Activated T-cell treated with anti-CD3 and anti-CD28 coated beads, Interleukin-2, amount 50 U/mL, for 24 hours (primary cell): ENCODE measurements at regions not wholly inside any gene's neighbourhood (a gene's known extent, or its start where the extent isn't known, plus 50 kb on each side); places are given as distances from the start of the nearest gene placed in this dataset.
A peak's percentile ranks its signal among the peaks of the same experiment; 100 is the strongest.

Source experiments
- DNase-seq: peaks from one replicate; pipeline ENCODE4 v3.0.0-alpha.2; 2020
- H3K27ac Mint-ChIP-seq: 2 replicates; pipeline ENCODE4 v1.8.0; 2020; ENCODE audit warnings: mild to moderate bottlenecking, mixed read lengths
- H3K27me3 Mint-ChIP-seq: 2 replicates; pipeline ENCODE4 v1.8.0; 2020; ENCODE audit warnings: mixed read lengths
- H3K36me3 Mint-ChIP-seq: 2 replicates; pipeline ENCODE4 v1.8.0; 2020; ENCODE audit warnings: low read depth, mixed read lengths
- H3K4me1 Mint-ChIP-seq: 2 replicates; pipeline ENCODE4 v1.8.0; 2020; ENCODE audit warnings: low read depth, mixed read lengths
- H3K4me3 Mint-ChIP-seq: 2 replicates; pipeline ENCODE4 v1.8.0; 2020; ENCODE audit warnings: mild to moderate bottlenecking, moderate library complexity, mixed read lengths
- H3K9me3 Mint-ChIP-seq: 2 replicates; pipeline ENCODE4 v1.8.0; 2020; ENCODE audit warnings: mixed read lengths

- Mint-ChIP-seq H3K4me1 (no peaks in the 10 kb centered on the region), H3K4me3 (no peak overlapping the region), H3K27me3 (no peaks in the 10 kb centered on the region), H3K36me3 (no peaks in the 10 kb centered on the region), H3K27ac (no peak overlapping the region), H3K9me3 (no peaks in the 10 kb centered on the region)
- DNase-seq, result no peak
Observed at GRCh38 chr10:78284381-78284780, 250.7 kb downstream of the RPS24 start.

- no peaks in the 10 kb centered on the region for H3K9me3 Mint-ChIP-seq
- H3K27me3 Mint-ChIP-seq, result no peaks in the 10 kb centered on the region
Observed at GRCh38 chr10:78285226-78285625, 251.6 kb downstream of the RPS24 start.

GRCh38 chr10:78286186-78286585 is 252.5 kb downstream of the RPS24 start:
- no peak for DNase-seq
- no peak overlapping the region for H3K4me3 Mint-ChIP-seq
- no peaks in the 10 kb centered on the region for H3K9me3 Mint-ChIP-seq
- H3K36me3 Mint-ChIP-seq, result no peaks in the 10 kb centered on the region
- H3K4me1 Mint-ChIP-seq, result no peaks in the 10 kb centered on the region
- no peak overlapping the region for H3K27ac Mint-ChIP-seq
- H3K27me3 Mint-ChIP-seq, result no peaks in the 10 kb centered on the region

More at GRCh38 chr10:78285226-78285625, 251.6 kb downstream of the RPS24 start:
- no peaks in the 10 kb centered on the region for H3K36me3 Mint-ChIP-seq
- no peak overlapping the region for H3K4me3 Mint-ChIP-seq
- no peak for DNase-seq
- no peaks in the 10 kb centered on the region for H3K4me1 Mint-ChIP-seq
- no peak overlapping the region for H3K27ac Mint-ChIP-seq

GRCh38 chr10:78286668-78287067 is 253.0 kb downstream of the RPS24 start:
- no peaks in the 10 kb centered on the region for H3K27me3 Mint-ChIP-seq
- DNase-seq, result no peak
- no peak overlapping the region for H3K4me3 Mint-ChIP-seq
- H3K4me1 Mint-ChIP-seq, result no peaks in the 10 kb centered on the region
- H3K27ac Mint-ChIP-seq, result no peak overlapping the region
- no peaks in the 10 kb centered on the region for H3K36me3 Mint-ChIP-seq
- H3K9me3 Mint-ChIP-seq, result no peaks in the 10 kb centered on the region

GRCh38 chr10:78287618-78288017 is 254.0 kb downstream of the RPS24 start:
- DNase-seq, result no peak
- H3K36me3 Mint-ChIP-seq, result no peaks in the 10 kb centered on the region
- no peak overlapping the region for H3K27ac Mint-ChIP-seq
- H3K4me3 Mint-ChIP-seq, result no peak overlapping the region
- H3K9me3 Mint-ChIP-seq, result no peaks in the 10 kb centered on the region
- H3K4me1 Mint-ChIP-seq, result no peaks in the 10 kb centered on the region
- no peaks in the 10 kb centered on the region for H3K27me3 Mint-ChIP-seq

GRCh38 chr10:78288663-78289062 is 255.0 kb downstream of the RPS24 start:
- Mint-ChIP-seq H3K4me3 (no peak overlapping the region), H3K27me3 (no peaks in the 10 kb centered on the region), H3K4me1 (no peaks in the 10 kb centered on the region), H3K36me3 (no peaks in the 10 kb centered on the region), H3K27ac (no peak overlapping the region), H3K9me3 (no peaks in the 10 kb centered on the region)
- DNase-seq, result no peak

- no peaks in the 10 kb centered on the region for H3K4me1 Mint-ChIP-seq
- no peaks in the 10 kb centered on the region for H3K9me3 Mint-ChIP-seq
- no peaks in the 10 kb centered on the region for H3K27me3 Mint-ChIP-seq
- no peak for DNase-seq
- H3K4me3 Mint-ChIP-seq, result no peak overlapping the region
- no peak overlapping the region for H3K27ac Mint-ChIP-seq
- no peaks in the 10 kb centered on the region for H3K36me3 Mint-ChIP-seq
Observed at GRCh38 chr10:78290131-78290750, 256.6 kb downstream of the RPS24 start.

- Mint-ChIP-seq H3K9me3 (no peaks in the 10 kb centered on the region), H3K27me3 (no peaks in the 10 kb centered on the region), H3K4me1 (no peaks in the 10 kb centered on the region), H3K4me3 (no peak overlapping the region), H3K36me3 (no peaks in the 10 kb centered on the region), H3K27ac (no peak overlapping the region)
- DNase-seq, result no peak
Observed at GRCh38 chr10:78291722-78292121, 258.1 kb downstream of the RPS24 start.

- Mint-ChIP-seq H3K9me3 (no peaks in the 10 kb centered on the region), H3K27me3 (no peaks in the 10 kb centered on the region), H3K4me1 (no peaks in the 10 kb centered on the region), H3K36me3 (no peaks in the 10 kb centered on the region), H3K27ac (peak overlapping the region; percentile 38), H3K4me3 (no peak overlapping the region)
- DNase-seq, result no peak
Observed at GRCh38 chr10:78292250-78292981, 258.8 kb downstream of the RPS24 start.

GRCh38 chr10:78292982-78293865 is 259.6 kb downstream of the RPS24 start:
- no peaks in the 10 kb centered on the region for H3K36me3 Mint-ChIP-seq
- no peak overlapping the region for H3K27ac Mint-ChIP-seq
- no peaks in the 10 kb centered on the region for H3K4me1 Mint-ChIP-seq
- H3K4me3 Mint-ChIP-seq, result no peak overlapping the region
- H3K27me3 Mint-ChIP-seq, result no peaks in the 10 kb centered on the region
- no peaks in the 10 kb centered on the region for H3K9me3 Mint-ChIP-seq
- no peak for DNase-seq

GRCh38 chr10:78295242-78295641 is 261.6 kb downstream of the RPS24 start:
- no peak overlapping the region for H3K4me3 Mint-ChIP-seq
- H3K36me3 Mint-ChIP-seq, result no peaks in the 10 kb centered on the region
- H3K4me1 Mint-ChIP-seq, result peaks cover 4% of the 10 kb centered on the region
- no peaks in the 10 kb centered on the region for H3K9me3 Mint-ChIP-seq
- no peaks in the 10 kb centered on the region for H3K27me3 Mint-ChIP-seq
- H3K27ac Mint-ChIP-seq, result no peak overlapping the region
- DNase-seq, result no peak

- H3K4me1 Mint-ChIP-seq, result peaks cover 6% of the 10 kb centered on the region
- no peaks in the 10 kb centered on the region for H3K9me3 Mint-ChIP-seq
Observed at GRCh38 chr10:78296785-78297184, 263.1 kb downstream of the RPS24 start.

GRCh38 chr10:78297997-78298396 is 264.3 kb downstream of the RPS24 start:
- Mint-ChIP-seq H3K36me3 (no peaks in the 10 kb centered on the region), H3K27ac (no peak overlapping the region), H3K4me1 (peaks cover 17% of the 10 kb centered on the region), H3K27me3 (no peaks in the 10 kb centered on the region), H3K4me3 (no peak overlapping the region), H3K9me3 (no peaks in the 10 kb centered on the region)
- no peak for DNase-seq

More at GRCh38 chr10:78296785-78297184, 263.1 kb downstream of the RPS24 start:
- Mint-ChIP-seq H3K36me3 (no peaks in the 10 kb centered on the region), H3K27me3 (no peaks in the 10 kb centered on the region), H3K27ac (no peak overlapping the region), H3K4me3 (no peak overlapping the region)
- no peak for DNase-seq

GRCh38 chr10:78298835-78299234 is 265.2 kb downstream of the RPS24 start:
- H3K4me1 Mint-ChIP-seq, result peaks cover 22% of the 10 kb centered on the region
- no peak overlapping the region for H3K27ac Mint-ChIP-seq
- no peaks in the 10 kb centered on the region for H3K36me3 Mint-ChIP-seq
- H3K27me3 Mint-ChIP-seq, result no peaks in the 10 kb centered on the region
- no peak for DNase-seq
- no peaks in the 10 kb centered on the region for H3K9me3 Mint-ChIP-seq
- H3K4me3 Mint-ChIP-seq, result no peak overlapping the region
